ENCODE measurements at regions not wholly inside any gene's neighbourhood (a gene's known extent, or its start where the extent isn't known, plus 50 kb on each side); places are given as distances from the start of the nearest gene placed in this dataset.
"Not testable (repeated sequence)": the region's sequence is repeated elsewhere in the genome, so short reads cannot be mapped to it uniquely, and the experiment has no call there.

DNA sequence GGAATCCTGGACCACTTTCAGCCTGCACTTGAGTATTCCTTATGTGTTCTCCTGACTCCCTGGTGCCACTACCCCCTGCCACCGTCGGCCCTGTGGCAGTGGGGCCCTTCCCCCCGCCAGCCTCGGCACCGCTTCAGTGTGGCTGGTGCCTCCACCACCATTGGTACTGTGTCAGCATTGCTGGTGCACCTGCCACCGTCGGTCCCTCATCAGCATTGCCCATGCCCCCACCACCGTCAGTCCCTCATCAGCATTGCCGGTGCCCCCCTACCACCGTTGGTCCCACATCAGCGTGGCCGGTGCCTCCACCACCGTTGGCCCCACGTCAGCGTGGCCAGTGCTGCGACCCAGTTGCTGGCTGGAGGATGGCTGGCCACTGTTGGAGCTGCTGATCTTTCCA lies 228.5 kb downstream of the TM9SF2 start:
- H3K4me3 ChIP-seq (replicated peaks in 1 of 2; ENCODE audit: low read depth in 2 of 2, low read length in 2 of 2), result no peak overlapping the region
- DNase-seq (ENCODE audit: low read depth in 2 of 2), result no peak
- no peak for TF ChIP-seq CTCF (IDR thresholded peaks at IDR 0.05; ENCODE audit: low read depth, low read length)

GRCh38 chr13:99727651-99728050 lies 226.4 kb downstream of the TM9SF2 start:
- not testable (repeated sequence) for DNase-seq (ENCODE audit: low read depth in 2 of 2); H3K4me3 ChIP-seq (replicated peaks in 1 of 2; ENCODE audit: low read depth in 2 of 2, low read length in 2 of 2)

DNA sequence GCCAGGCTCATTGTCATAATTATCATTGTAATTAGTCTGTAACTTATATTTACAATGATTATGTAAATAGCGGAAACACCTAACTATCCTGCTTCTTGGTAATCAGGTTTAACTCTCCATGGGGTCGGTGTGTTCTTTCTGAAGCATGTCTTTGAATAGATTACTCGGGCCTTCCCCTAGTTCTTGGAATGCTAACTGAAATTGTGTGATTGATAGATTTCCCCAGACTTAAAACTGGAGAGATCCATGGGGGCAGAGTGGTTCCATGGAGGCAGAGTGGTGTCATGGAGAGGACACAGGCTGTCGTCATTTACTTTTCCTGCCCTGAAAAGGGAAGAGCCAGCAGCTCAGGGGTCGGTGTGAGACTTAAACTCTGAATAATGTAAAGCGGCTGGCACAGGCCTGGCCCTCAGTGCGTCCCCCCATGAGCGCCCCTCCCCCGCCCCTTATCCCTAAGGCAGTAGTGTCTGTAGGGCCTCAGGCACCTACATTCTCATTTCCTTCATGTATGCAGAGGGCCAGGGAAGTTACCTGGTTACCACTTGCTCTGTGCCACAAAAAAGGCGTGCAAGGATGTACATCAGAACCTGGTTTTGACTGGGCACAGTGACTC lies 225.1 kb downstream of the TM9SF2 start:
- no peak for TF ChIP-seq CTCF (IDR thresholded peaks at IDR 0.05; ENCODE audit: low read depth, low read length)
- DNase-seq (ENCODE audit: low read depth in 2 of 2), result no peak
- no peak overlapping the region for H3K4me3 ChIP-seq (replicated peaks in 1 of 2; ENCODE audit: low read depth in 2 of 2, low read length in 2 of 2)

- no peak for TF ChIP-seq CTCF (IDR thresholded peaks at IDR 0.05; ENCODE audit: low read depth, low read length)
- H3K4me3 ChIP-seq (replicated peaks in 1 of 2; ENCODE audit: low read depth in 2 of 2, low read length in 2 of 2), result no peak overlapping the region
- DNase-seq (ENCODE audit: low read depth in 2 of 2), result no peak
These were observed 224.4 kb downstream of the TM9SF2 start for GRCh38 chr13:99725644-99726043.

- DNase-seq (ENCODE audit: low read depth in 2 of 2), result no peak
- no peak for TF ChIP-seq CTCF (IDR thresholded peaks at IDR 0.05; ENCODE audit: low read depth, low read length)
- H3K4me3 ChIP-seq (replicated peaks in 1 of 2; ENCODE audit: low read depth in 2 of 2, low read length in 2 of 2), result no peak overlapping the region
These were observed 223.6 kb downstream of the TM9SF2 start for GRCh38 chr13:99724633-99725517.

DNA sequence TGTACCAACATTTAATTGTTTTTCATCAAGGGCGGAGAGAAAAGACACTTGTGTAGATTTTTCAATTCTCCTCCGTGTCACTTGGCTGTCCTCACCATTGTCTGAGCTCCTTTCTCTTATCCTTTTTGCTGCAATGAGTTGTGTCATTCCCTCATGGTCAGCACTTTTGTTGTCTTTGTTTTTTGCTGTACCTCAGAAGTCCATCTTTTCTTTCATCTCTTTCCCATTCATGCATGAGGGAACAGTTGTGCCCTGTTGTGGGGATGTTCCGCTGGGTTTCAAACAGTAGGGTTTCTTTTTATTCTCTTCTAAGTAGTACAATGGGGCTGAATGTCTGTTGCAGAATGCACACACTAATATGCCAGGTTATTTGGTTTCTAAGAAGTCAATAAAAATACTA lies 222.6 kb downstream of the TM9SF2 start:
- no peak for TF ChIP-seq CTCF (IDR thresholded peaks at IDR 0.05; ENCODE audit: low read depth, low read length)
- no peak overlapping the region for H3K4me3 ChIP-seq (replicated peaks in 1 of 2; ENCODE audit: low read depth in 2 of 2, low read length in 2 of 2)
- DNase-seq (ENCODE audit: low read depth in 2 of 2), result no peak

GRCh38 chr13:99722931-99723330 lies 221.7 kb downstream of the TM9SF2 start:
- no peak for DNase-seq (ENCODE audit: low read depth in 2 of 2)
- no peak overlapping the region for H3K4me3 ChIP-seq (replicated peaks in 1 of 2; ENCODE audit: low read depth in 2 of 2, low read length in 2 of 2)
- TF ChIP-seq CTCF (IDR thresholded peaks at IDR 0.05; ENCODE audit: low read depth, low read length), result no peak

Measured in cardiac fibroblast (primary cell).